ENCODE measurements at regions not wholly inside any gene's neighbourhood (a gene's known extent, or its start where the extent isn't known, plus 50 kb on each side); places are given as distances from the start of the nearest gene placed in this dataset.

- TF ChIP-seq ZNF473 (tag by site-specific recombination; IDR thresholded peaks at IDR 0.05) (no peak), ZSCAN18 (tag by site-specific recombination; IDR thresholded peaks at IDR 0.05) (no peak)
Observed at GRCh38 chr2:114123925-114124324, 234.0 kb downstream of the ACTR3 start.

Measured in HEK293 (cell line).